Prostate gland (tissue), 2 donors: ENCODE measurements at regions not wholly inside any gene's neighbourhood (a gene's known extent, or its start where the extent isn't known, plus 50 kb on each side); places are given as distances from the start of the nearest gene placed in this dataset.

Source experiments
- DNase-seq: peaks from one replicate; pipeline ENCODE4 v3.0.0-alpha.2; 2019; ENCODE audit warnings: low spot score
- H3K27ac ChIP-seq, 2 donors: fragments of 200-600 bp; sonication (generic); 2 replicates each; pipeline ENCODE4 v1.5.1; 2017 to 2019
- H3K27me3 ChIP-seq: fragments of 200-600 bp; sonication (generic); replicated peaks from 2 replicates; pipeline ENCODE4 v1.5.1; 2019; ENCODE audit not compliant: insufficient read depth
- H3K36me3 ChIP-seq, 2 donors: fragments of 200-600 bp; sonication (generic); 1 replicate in 1 of 2; 2 replicates in 1 of 2; pipeline versions ENCODE4 v1.5.1 to v1.8.1; 2017 to 2019
- H3K4me1 ChIP-seq: fragments of 200-600 bp; sonication (generic); replicated peaks from 2 replicates; pipeline ENCODE4 v1.5.1; 2019
- H3K4me3 ChIP-seq, 2 donors: fragments of 200-600 bp; sonication (generic); 2 replicates each; pipeline ENCODE4 v1.5.1; 2017 to 2019
- H3K9me3 ChIP-seq: fragments of 200-600 bp; sonication (generic); 2 replicates; pipeline ENCODE4 v1.5.1; 2017
- POLR2A ChIP-seq: fragments of 450-650 bp; IDR thresholded peaks from one replicate; pipeline ENCODE4 v1.6.1; 2016; ENCODE audit warnings: antibody characterized with exemption, mild to moderate bottlenecking
- POLR2AphosphoS5 ChIP-seq: sonication (generic); formaldehyde crosslinking; IDR thresholded peaks from one replicate; pipeline ENCODE4 v1.6.1; 2017; ENCODE audit warnings: antibody characterized with exemption
- WGBS: methylation state at CpG from one replicate; pipeline ENCODE4 v1.1.5; 2018; 5-methylcytosine and 5-hydroxymethylcytosine counted together
- intact Hi-C: fragments of 100-400 bp; cut with DNase I; formaldehyde crosslinking; loops from one replicate; pipeline ENCODE4 v1.14.2; 2022
- TF ChIP-seq, protein P1 (sequence below), 4 experiments: fragments of 200-600 bp in 2 of 4; fragments of 450-650 bp in 2 of 4; sonication (generic) in 2 of 4; IDR thresholded peaks; 1 replicate in 3 of 4; 2 replicates in 1 of 4; pipeline ENCODE4 v1.5.1; 2016 to 2019; ENCODE audit warnings: antibody characterized with exemption in 4 of 4, mild to moderate bottlenecking in 2 of 4, moderate library complexity in 2 of 4

DNA sequence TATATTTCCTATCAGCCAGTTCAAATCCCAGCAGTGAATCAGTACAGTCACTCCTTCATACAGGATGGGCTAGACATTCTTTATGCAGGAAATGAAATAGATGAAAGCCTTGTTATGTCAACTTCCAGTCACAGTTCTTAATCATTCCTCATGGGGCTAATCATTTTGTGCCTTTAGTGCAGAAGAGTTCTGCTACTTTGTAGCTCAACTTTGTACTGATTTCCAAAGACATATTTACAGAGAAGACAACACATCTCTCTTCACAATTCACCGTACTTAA, 593.9 kb upstream of the NETO1 start:
- no peaks in the 10 kb centered on the region for H3K9me3 ChIP-seq
- H3K36me3 ChIP-seq: no peaks in the 10 kb centered on the region
- DNase-seq: no peak
- H3K4me1 ChIP-seq: no peaks in the 10 kb centered on the region
- H3K4me3 ChIP-seq: no peak overlapping the region
- intact Hi-C loops: no loop called here
- WGBS: 56% methylated on average over 1 of the region's 1 CpG
- TF ChIP-seq POLR2A: no peak
- H3K27me3 ChIP-seq: no peaks in the 10 kb centered on the region
- H3K27ac ChIP-seq: no peak overlapping the region

DNA sequence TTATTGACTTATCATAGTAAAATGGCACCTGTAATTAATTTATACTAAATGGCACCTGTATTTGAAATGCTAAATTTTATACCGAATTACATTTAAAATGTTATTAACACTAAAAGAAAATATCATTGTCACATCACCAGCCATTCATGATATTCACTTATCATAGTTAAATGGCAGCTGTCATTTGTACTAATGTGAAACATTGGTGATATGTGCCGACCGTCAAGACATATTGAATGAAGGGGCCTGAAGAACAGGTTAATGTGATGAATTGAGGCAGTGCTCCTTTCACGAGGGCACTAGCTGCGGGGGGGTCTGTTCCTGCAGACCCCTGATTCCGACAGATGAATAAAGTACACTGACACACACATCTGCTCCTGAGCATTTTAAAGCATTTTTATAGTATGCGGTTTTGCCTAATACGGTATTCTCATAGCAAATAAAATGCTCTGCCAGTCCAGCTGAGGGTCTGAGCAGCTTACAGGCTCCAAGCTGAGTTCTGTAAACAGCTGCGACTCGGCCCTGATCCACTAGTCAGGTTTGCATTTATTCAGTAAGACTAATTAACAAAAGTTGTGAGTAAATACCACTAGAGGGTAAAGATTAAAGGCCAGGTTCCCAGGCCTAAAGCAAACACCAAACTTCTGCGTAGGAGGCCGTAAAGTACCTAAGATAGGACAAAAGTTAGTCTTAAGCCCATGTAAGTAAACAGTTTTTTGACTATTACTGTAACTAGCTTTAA, 593.4 kb upstream of the NETO1 start:
- intact Hi-C loops: no loop called here
- Histone ChIP-seq H3K4me1 (no peaks in the 10 kb centered on the region), H3K27me3 (no peaks in the 10 kb centered on the region), H3K9me3 (no peaks in the 10 kb centered on the region), H3K36me3 (no peaks in the 10 kb centered on the region), H3K4me3 (no peak overlapping the region), H3K27ac (no peak overlapping the region)
- WGBS: 46% methylated on average over 12 of the region's 12 CpGs
- TF ChIP-seq POLR2A (no peak), POLR2AphosphoS5 (no peak)
- TF ChIP-seq, protein P1, sequence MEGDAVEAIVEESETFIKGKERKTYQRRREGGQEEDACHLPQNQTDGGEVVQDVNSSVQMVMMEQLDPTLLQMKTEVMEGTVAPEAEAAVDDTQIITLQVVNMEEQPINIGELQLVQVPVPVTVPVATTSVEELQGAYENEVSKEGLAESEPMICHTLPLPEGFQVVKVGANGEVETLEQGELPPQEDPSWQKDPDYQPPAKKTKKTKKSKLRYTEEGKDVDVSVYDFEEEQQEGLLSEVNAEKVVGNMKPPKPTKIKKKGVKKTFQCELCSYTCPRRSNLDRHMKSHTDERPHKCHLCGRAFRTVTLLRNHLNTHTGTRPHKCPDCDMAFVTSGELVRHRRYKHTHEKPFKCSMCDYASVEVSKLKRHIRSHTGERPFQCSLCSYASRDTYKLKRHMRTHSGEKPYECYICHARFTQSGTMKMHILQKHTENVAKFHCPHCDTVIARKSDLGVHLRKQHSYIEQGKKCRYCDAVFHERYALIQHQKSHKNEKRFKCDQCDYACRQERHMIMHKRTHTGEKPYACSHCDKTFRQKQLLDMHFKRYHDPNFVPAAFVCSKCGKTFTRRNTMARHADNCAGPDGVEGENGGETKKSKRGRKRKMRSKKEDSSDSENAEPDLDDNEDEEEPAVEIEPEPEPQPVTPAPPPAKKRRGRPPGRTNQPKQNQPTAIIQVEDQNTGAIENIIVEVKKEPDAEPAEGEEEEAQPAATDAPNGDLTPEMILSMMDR (IDR thresholded peaks at IDR 0.05): no peak
- no peak for DNase-seq

GRCh38 chr18:73458186-73458964, 590.6 kb upstream of the NETO1 start:
- Histone ChIP-seq H3K9me3 (no peaks in the 10 kb centered on the region), H3K4me3 (no peak overlapping the region), H3K4me1 (no peaks in the 10 kb centered on the region), H3K36me3 (no peaks in the 10 kb centered on the region), H3K27ac (no peak overlapping the region), H3K27me3 (no peaks in the 10 kb centered on the region)
- intact Hi-C loops: no loop called here
- TF ChIP-seq, protein P1 (IDR thresholded peaks at IDR 0.05): no peak
- no peak for TF ChIP-seq POLR2AphosphoS5
- no peak for TF ChIP-seq POLR2A
- WGBS: 57% methylated on average over 6 of the region's 6 CpGs
- DNase-seq: no peak

DNA sequence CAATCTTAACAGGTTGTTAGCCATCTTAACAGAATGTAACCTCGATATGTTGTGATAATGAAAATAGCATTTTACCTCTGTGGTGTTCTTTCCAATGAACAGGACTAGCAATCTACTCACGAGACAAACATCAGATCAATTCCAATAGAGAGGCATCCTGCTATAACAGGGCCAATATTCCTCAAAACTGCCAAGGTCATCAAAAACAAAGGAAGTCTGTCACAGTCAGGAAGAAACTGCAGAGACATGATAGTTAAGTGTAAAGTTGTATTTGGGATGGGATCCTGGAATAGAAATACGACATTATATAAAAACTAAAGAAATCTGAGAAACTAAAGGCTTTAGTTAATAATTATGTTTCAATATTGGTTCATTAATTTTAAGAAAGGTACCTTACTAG, 588.9 kb upstream of the NETO1 start:
- intact Hi-C loops: no loop called here
- Histone ChIP-seq H3K9me3 (no peaks in the 10 kb centered on the region), H3K36me3 (no peaks in the 10 kb centered on the region), H3K27me3 (no peaks in the 10 kb centered on the region), H3K4me1 (no peaks in the 10 kb centered on the region), H3K27ac (no peak overlapping the region), H3K4me3 (no peak overlapping the region)
- DNase-seq: no peak
- 87% methylated on average over 3 of the region's 3 CpGs for WGBS
- no peak for TF ChIP-seq POLR2AphosphoS5
- TF ChIP-seq, protein P1 (IDR thresholded peaks at IDR 0.05): no peak
- no peak for TF ChIP-seq POLR2A

DNA sequence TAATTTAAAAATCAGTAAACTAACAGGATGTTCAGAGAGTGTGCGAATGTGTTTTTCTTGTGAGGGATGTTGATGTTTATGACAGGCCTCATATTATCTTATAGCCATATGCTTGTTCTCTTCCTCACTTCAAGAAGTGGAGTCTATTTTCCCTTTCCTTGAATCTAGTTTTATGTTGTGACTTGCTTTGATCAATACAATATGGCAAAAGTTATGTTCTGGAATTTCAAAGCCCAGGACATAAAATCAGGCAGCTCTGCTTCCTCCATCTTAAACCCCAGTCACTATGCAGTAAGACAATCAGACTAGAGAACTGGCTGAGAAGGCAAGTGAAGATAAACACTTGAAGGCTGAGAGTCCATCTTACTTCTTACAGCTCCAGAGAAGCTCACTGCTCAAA, 585.1 kb upstream of the NETO1 start:
- Histone ChIP-seq H3K27me3 (no peaks in the 10 kb centered on the region), H3K4me1 (no peaks in the 10 kb centered on the region), H3K9me3 (no peaks in the 10 kb centered on the region), H3K4me3 (no peak overlapping the region), H3K36me3 (no peaks in the 10 kb centered on the region), H3K27ac (no peak overlapping the region)
- WGBS: 98% methylated on average over 1 of the region's 1 CpG
- intact Hi-C loops: no loop called here
- TF ChIP-seq POLR2AphosphoS5: no peak
- TF ChIP-seq POLR2A: no peak
- TF ChIP-seq, protein P1 (IDR thresholded peaks at IDR 0.05): no peak
- no peak for DNase-seq
